HEK293T (cell line): ENCODE measurements at regions not wholly inside any gene's neighbourhood (a gene's known extent, or its start where the extent isn't known, plus 50 kb on each side); places are given as distances from the start of the nearest gene placed in this dataset.

Experiments used
- ARNT ChIP-seq: fragments of 450-650 bp; IDR thresholded peaks from 2 replicates; pipeline ENCODE4 v1.6.1; 2017; ENCODE audit warnings: mild to moderate bottlenecking
- BHLHE40 ChIP-seq: fragments of 450-650 bp; IDR thresholded peaks from 2 replicates; pipeline ENCODE4 v1.6.1; 2016; ENCODE audit warnings: mild to moderate bottlenecking, moderate library complexity, borderline replicate concordance
- ELF4 ChIP-seq: fragments of 450-650 bp; IDR thresholded peaks from 2 replicates; pipeline ENCODE4 v1.6.1; 2017; ENCODE audit warnings: antibody characterized with exemption
- FOXA1 ChIP-seq: fragments of 450-650 bp; IDR thresholded peaks from 2 replicates; pipeline ENCODE4 v1.6.1; 2016; ENCODE audit warnings: mild to moderate bottlenecking
- FOXK2 ChIP-seq: fragments of 450-650 bp; IDR thresholded peaks from 2 replicates; pipeline ENCODE4 v1.6.1; 2016; ENCODE audit warnings: mild to moderate bottlenecking
- FOXM1 ChIP-seq: fragments of 450-650 bp; IDR thresholded peaks from 2 replicates; pipeline ENCODE4 v1.6.1; 2017; ENCODE audit warnings: mild to moderate bottlenecking, borderline replicate concordance
- HDGF ChIP-seq: fragments of 450-650 bp; IDR thresholded peaks from 2 replicates; pipeline ENCODE4 v1.6.1; 2017; ENCODE audit warnings: antibody characterized with exemption, borderline replicate concordance
- L3MBTL2 ChIP-seq: fragments of 450-650 bp; conservative IDR thresholded peaks from 2 replicates; pipeline ENCODE4 v1.6.1; 2016; ENCODE audit warnings: mild to moderate bottlenecking
- NFRKB ChIP-seq: fragments of 450-650 bp; IDR thresholded peaks from 2 replicates; pipeline ENCODE4 v1.6.1; 2016; ENCODE audit warnings: mild to moderate bottlenecking, moderate library complexity
- PKNOX1 ChIP-seq: fragments of 450-650 bp; IDR thresholded peaks from 2 replicates; pipeline ENCODE4 v1.6.1; 2016
- SP1 ChIP-seq: fragments of 450-650 bp; IDR thresholded peaks from 2 replicates; pipeline ENCODE4 v1.6.1; 2017
- SUZ12 ChIP-seq: fragments of 450-650 bp; IDR thresholded peaks from 2 replicates; pipeline ENCODE4 v1.6.1; 2016; ENCODE audit warnings: mild to moderate bottlenecking
- TARDBP ChIP-seq: fragments of 450-650 bp; IDR thresholded peaks from 2 replicates; pipeline ENCODE4 v1.6.1; 2016

DNA sequence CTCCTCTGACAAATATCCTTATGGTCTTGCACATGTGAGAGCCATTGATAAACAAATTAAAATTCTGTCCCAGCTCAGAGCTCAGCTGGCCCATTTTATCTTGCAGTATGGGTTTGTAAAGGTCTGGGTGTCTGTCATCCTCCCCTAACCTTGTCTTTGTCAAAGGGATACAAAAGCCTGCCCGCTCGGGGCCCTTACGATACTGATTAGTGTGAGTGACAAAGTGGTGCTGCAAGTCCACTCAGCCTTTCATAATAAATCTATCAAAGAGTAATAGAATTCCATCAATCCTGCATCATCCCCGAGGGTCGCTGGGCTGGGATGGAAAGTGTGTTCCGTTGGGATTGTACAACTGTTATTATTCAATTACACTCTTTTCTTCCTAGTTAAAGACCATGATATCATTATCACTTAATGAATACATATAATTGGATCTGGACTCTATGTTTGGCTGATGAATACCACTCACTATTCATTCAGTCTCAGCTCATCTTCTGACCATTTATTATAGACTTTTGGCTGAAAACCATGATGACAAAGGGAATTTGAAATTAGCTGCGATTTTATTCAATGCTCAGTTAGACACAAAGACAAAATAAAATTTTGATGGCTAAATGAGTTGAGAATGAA is 122.5 kb upstream of the FOXD3 start:
- TF ChIP-seq HDGF (no peak), BHLHE40 (no peak), PKNOX1 (no peak), SUZ12 (no peak), SP1 (no peak), TARDBP (no peak), FOXM1 (no peak), ELF4 (no peak), NFRKB (no peak), FOXK2 (no peak), L3MBTL2 (no peak), ARNT (no peak), FOXA1 (no peak)
